HuH-7.5 (cell line): ENCODE measurements at regions not wholly inside any gene's neighbourhood (a gene's known extent, or its start where the extent isn't known, plus 50 kb on each side); places are given as distances from the start of the nearest gene placed in this dataset.
"Not testable (repeated sequence)": the region's sequence is repeated elsewhere in the genome, so short reads cannot be mapped to it uniquely, and the experiment has no call there.

Source experiments
- DNase-seq: peaks from one replicate; pipeline ENCODE4 v3.0.0; 2011; ENCODE audit warnings: low spot score

DNA sequence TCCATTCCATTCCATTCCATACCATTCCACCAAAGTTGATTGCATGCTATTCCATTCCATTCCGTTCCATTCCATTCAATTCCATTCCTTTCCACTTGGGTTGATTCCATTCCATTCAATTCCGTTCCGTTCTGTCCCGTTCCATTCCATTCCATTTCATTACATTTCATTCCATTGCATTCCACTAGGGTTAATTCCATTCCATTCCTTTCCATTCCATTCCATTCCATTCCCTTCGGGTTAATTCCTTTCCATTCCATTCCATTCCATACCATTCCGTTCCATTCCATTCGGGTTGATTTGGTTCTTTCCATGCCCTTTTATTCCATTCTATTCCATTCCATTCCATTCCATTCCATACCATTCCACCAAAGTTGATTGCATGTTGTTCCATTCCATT is 131.9 kb downstream of the CWH43 start:
- DNase-seq = not testable (repeated sequence)

- DNase-seq = not testable (repeated sequence)
These were observed 132.5 kb downstream of the CWH43 start for GRCh38 chr4:49118379-49119212.

DNA sequence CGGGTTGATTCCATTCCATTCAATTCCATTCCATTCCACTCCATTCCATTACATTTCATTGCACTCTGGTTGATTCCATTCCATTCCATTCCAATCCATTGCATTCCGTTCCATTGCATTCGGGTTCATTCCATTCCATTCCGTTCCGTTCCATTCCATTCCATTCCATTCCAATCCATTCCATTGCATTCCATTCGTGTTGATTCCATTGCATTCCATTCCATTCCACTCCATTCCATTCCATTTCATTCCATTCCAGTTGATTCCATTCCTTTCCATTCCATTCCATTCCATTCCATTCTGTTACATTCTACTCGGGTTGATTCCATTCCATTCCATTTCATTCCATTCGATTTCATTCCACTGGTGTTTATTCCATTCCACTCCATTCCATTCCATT is 133.3 kb downstream of the CWH43 start:
- DNase-seq = not testable (repeated sequence)

DNA sequence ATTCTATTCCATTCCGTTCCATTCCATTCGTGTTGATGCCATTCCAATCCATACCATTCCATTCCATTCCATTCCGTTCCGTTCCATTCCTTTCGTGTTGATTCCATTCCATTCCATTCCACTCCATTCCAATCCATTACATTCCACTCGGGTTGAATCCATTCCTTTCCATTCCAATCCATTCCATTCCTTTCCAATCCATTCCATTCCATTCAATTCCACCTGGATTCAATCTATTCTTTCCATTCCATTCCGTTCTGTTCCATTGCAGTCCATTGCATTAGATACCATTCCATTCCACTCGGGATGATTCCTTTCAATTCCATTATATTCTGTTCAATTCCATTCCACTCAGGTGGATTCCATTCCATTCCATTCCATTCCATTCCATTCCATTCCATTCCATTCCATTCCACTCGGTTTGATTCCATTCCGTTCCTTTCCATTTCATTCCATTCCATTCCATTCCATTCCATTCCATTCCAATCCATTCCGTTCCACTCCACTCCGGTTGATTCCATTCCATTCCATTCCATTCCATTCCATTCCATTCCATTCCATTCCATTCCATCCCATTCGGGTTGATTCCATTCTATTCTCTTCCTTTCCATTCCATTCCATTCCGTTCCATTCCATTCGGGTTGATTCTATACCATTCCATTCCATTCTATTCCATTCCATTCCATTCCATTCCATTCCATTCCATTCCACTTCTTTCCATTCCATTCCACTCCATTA is 134.1 kb downstream of the CWH43 start:
- not testable (repeated sequence) for DNase-seq

DNA sequence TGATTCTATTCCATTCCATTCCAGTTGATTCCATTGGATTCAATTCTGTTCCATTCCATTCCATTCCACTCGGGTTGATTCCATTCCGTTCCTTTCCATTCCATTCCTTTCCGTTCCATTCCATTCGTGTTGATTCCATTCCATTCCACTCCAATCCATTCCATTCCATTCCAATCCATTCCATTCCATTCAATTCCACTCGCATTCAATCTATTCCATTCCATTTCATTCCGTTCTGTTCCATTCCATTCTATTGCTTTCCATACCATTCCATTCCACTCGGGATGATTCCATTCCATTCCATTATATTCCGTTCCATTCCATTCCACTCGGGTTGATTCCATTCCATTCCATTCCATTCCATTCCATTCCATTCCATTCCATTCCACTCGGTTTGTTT is 134.7 kb downstream of the CWH43 start:
- not testable (repeated sequence) for DNase-seq

DNA sequence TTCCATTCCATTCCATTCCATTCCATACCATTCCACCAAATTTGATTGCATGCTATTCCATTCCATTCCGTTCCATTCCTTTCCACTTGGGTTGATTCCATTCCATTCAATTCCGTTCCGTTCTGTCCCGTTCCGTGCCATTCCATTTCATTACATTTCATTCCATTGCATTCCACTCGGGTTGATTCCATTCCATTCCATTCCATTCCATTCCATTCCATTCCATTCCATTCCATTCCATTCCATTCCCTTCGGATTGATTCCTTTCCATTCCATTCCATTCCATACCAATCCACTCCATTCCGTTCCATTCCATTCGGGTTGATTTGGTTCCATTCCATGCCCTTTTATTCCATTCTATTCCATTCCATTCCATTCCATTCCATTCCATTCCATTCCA is 140.4 kb downstream of the CWH43 start:
- DNase-seq = not testable (repeated sequence)

GRCh38 chr4:49126858-49127257 is 140.8 kb downstream of the CWH43 start:
- not testable (repeated sequence) for DNase-seq

- DNase-seq = not testable (repeated sequence)
These were observed 143.3 kb downstream of the CWH43 start for GRCh38 chr4:49129385-49129784.

GRCh38 chr4:49129870-49130269 is 143.8 kb downstream of the CWH43 start:
- DNase-seq = not testable (repeated sequence)

DNA sequence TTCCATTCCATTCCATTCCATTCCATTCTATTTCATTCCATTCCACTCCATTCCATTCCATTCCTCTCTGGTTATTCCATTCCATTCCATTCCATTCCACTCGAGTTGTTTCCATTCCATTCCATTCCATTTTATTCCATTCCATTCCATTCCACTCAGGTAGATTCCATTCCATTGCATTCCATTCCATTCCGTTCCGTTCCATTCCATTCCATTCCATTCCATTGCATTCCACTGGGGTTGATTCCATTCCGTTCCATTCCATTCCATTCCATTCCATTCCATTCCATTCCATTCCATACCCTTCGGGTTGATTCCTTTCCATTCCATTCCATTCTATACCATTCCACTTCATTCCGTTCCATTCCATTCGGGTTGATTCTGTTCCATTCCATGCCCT is 144.6 kb downstream of the CWH43 start:
- DNase-seq = not testable (repeated sequence)

DNA sequence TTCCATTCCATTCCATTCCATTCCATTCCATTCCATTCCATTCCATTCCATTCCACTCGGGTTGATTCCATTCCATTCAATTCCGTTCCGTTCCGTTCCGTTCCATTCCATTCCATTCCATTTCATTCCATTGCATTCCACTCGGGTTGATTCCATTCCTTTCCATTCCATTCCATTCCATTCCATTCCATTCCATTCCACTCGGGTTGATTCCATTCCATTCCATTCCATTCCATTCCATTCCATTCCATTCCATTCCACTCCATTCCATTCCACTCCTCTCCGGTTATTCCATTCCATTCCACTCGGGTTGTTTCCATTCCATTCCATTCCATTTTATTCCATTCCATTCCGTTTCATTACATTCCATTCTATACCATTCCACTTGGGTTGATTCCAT is 151.0 kb downstream of the CWH43 start:
- not testable (repeated sequence) for DNase-seq

- not testable (repeated sequence) for DNase-seq
These were observed 151.9 kb downstream of the CWH43 start for GRCh38 chr4:49137961-49138360.

GRCh38 chr4:49138818-49139217 is 152.7 kb downstream of the CWH43 start:
- DNase-seq = not testable (repeated sequence)

DNA sequence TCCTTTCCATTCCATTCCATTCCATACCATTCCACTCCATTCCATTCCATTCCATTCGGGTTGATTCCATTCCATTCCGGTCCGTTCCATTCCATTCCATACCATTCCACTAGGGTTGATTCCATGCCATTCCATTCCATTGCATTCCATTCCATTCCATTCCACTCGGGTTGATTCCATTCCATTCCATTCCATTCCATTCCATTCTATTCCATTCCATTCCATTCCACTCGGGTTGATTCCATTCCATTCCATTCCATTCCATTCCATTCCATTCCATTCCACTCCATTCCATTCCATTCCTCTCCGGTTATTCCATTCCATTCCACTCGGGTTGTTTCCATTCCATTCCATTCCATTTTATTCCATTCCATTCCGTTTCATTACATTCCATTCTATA is 153.4 kb downstream of the CWH43 start:
- not testable (repeated sequence) for DNase-seq

- not testable (repeated sequence) for DNase-seq
These were observed 154.3 kb downstream of the CWH43 start for GRCh38 chr4:49140351-49140750.

DNA sequence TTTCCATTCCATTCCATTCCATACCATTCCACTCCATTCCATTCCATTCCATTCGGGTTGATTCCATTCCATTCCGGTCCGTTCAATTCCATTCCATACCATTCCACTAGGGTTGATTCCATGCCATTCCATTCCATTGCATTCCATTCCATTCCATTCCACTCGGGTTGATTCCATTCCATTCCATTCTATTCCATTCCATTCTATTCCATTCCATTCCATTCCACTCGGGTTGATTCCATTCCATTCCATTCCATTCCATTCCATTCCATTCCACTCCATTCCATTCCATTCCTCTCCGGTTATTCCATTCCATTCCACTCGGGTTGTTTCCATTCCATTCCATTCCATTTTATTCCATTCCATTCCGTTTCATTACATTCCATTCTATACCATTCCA is 155.9 kb downstream of the CWH43 start:
- not testable (repeated sequence) for DNase-seq

- not testable (repeated sequence) for DNase-seq
These were observed 161.1 kb downstream of the CWH43 start for GRCh38 chr4:49147143-49147542.

GRCh38 chr4:49147596-49147995 is 161.5 kb downstream of the CWH43 start:
- not testable (repeated sequence) for DNase-seq

- DNase-seq = not testable (repeated sequence)
These were observed 163.2 kb downstream of the CWH43 start for GRCh38 chr4:49149006-49149975.

- DNase-seq = not testable (repeated sequence)
These were observed 164.4 kb downstream of the CWH43 start for GRCh38 chr4:49150351-49151083.

DNA sequence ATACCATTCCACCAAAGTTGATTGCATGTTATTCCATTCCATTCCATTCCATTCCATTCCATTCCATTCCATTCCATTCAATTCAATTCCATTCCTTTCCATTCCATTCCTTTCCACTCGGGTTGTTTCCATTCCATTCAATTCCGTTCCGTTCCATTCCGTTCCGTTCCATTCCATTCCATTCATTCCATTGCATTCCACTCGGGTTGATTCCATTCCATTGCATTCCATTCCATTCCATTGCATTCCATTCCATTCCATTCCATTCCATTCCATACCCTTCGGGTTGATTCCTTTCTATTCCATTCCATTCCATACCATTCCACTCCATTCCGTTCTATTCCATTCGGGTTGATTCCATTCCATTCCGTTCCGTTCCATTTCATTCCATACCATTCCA is 166.9 kb downstream of the CWH43 start:
- not testable (repeated sequence) for DNase-seq
